Stomach smooth muscle (tissue), 2 donors: ENCODE measurements at regions not wholly inside any gene's neighbourhood (a gene's known extent, or its start where the extent isn't known, plus 50 kb on each side); places are given as distances from the start of the nearest gene placed in this dataset.

Experiments used
- H3K27ac ChIP-seq: one replicate; pipeline ENCODE4 v1.7.0; 2013; ENCODE audit warnings: mild to moderate bottlenecking, low read length, inconsistent platforms
- H3K27me3 ChIP-seq, 2 donors: one replicate each; pipeline ENCODE4 v1.7.0; 2013; ENCODE audit warnings: low read length in 2 of 2; ENCODE audit not compliant: insufficient read depth in 2 of 2, control insufficient read depth in 1 of 2
- H3K36me3 ChIP-seq, 2 donors: one replicate each; pipeline ENCODE4 v1.7.0; 2013; ENCODE audit warnings: low read length in 2 of 2; ENCODE audit not compliant: control insufficient read depth in 2 of 2, insufficient read depth in 2 of 2
- H3K4me1 ChIP-seq: one replicate; pipeline ENCODE4 v1.7.0; 2013; ENCODE audit warnings: low read length; ENCODE audit not compliant: control insufficient read depth, insufficient read depth
- H3K4me3 ChIP-seq, 2 donors: one replicate each; pipeline ENCODE4 v1.7.0; 2013; ENCODE audit warnings: low read length in 2 of 2
- H3K9ac ChIP-seq, 2 donors: one replicate each; pipeline ENCODE4 v1.7.0; 2013; ENCODE audit warnings: low read length in 2 of 2, mild to moderate bottlenecking in 1 of 2
- H3K9me3 ChIP-seq, 2 donors: one replicate each; pipeline ENCODE4 v1.7.0; 2013; ENCODE audit warnings: low read length in 2 of 2; ENCODE audit not compliant: control insufficient read depth in 2 of 2
- donor health status: healthy.
- donor health status: Pancreatic carcinoma.

- H3K36me3 ChIP-seq: no peaks in the 10 kb centered on the region
- no peaks in the 10 kb centered on the region for H3K9me3 ChIP-seq
- no peaks in the 10 kb centered on the region for H3K27me3 ChIP-seq
- no peaks in the 10 kb centered on the region for H3K4me1 ChIP-seq
- H3K4me3 ChIP-seq: no peak overlapping the region
- H3K27ac ChIP-seq: no peak overlapping the region
- H3K9ac ChIP-seq: no peak overlapping the region
These were observed 158.7 kb downstream of the DACT1 start for GRCh38 chr14:58796242-58797009.

DNA sequence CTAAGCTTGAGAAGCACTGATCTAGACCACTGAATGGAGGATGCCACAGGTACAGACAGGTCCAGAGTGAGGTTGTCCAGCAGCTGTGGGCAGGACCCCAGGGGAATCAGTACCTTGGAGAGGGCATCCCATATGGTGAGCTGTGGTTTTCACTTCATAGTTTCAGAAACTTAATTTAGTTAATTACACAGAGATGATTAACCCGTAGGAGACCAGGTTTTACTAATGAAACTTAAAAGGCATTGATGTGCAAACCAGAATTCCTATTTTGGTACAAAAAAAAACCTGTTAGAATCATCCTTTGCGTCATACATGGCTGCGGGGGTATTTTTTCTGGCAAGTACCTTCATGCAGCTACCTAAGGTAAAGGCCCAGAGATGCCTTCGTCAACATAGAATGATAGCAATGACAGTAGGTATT lies 159.3 kb downstream of the DACT1 start:
- no peak overlapping the region for H3K9ac ChIP-seq
- no peaks in the 10 kb centered on the region for H3K9me3 ChIP-seq
- H3K36me3 ChIP-seq: no peaks in the 10 kb centered on the region
- H3K4me3 ChIP-seq: no peak overlapping the region
- H3K4me1 ChIP-seq: no peaks in the 10 kb centered on the region
- no peaks in the 10 kb centered on the region for H3K27me3 ChIP-seq
- H3K27ac ChIP-seq: no peak overlapping the region

GRCh38 chr14:58798173-58798572 lies 160.4 kb downstream of the DACT1 start:
- no peaks in the 10 kb centered on the region for H3K27me3 ChIP-seq
- H3K9ac ChIP-seq: no peak overlapping the region
- H3K9me3 ChIP-seq: no peaks in the 10 kb centered on the region
- H3K4me1 ChIP-seq: no peaks in the 10 kb centered on the region
- H3K27ac ChIP-seq: no peak overlapping the region
- no peak overlapping the region for H3K4me3 ChIP-seq
- H3K36me3 ChIP-seq: no peaks in the 10 kb centered on the region

- H3K27me3 ChIP-seq: no peaks in the 10 kb centered on the region
- no peaks in the 10 kb centered on the region for H3K9me3 ChIP-seq
- H3K27ac ChIP-seq: no peak overlapping the region
- H3K9ac ChIP-seq: no peak overlapping the region
- no peak overlapping the region for H3K4me3 ChIP-seq
- H3K36me3 ChIP-seq: no peaks in the 10 kb centered on the region
- no peaks in the 10 kb centered on the region for H3K4me1 ChIP-seq
These were observed 163.3 kb downstream of the DACT1 start for GRCh38 chr14:58801086-58801485.

DNA sequence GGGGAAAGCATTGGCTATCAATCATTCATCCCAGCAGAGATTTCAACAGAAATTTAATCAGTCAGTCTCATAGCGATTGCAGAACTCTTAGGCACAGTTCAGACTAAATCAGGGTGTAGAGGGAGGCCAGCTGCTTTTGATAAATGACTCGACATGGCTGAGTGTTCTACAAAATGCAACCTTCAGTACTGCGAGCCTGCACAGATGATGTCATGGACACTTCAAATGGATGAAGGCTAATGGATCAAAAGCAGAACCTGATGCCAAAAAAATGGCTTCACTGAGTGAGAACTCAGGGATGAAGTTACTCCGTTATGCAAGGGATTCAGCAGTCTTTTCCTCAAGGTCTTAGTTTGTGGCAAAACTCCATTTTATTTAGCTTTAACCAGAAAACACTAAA lies 167.3 kb downstream of the DACT1 start:
- Histone ChIP-seq H3K27ac (no peak overlapping the region), H3K4me1 (no peaks in the 10 kb centered on the region), H3K4me3 (no peak overlapping the region), H3K36me3 (no peaks in the 10 kb centered on the region), H3K9ac (no peak overlapping the region), H3K27me3 (no peaks in the 10 kb centered on the region), H3K9me3 (no peaks in the 10 kb centered on the region)

DNA sequence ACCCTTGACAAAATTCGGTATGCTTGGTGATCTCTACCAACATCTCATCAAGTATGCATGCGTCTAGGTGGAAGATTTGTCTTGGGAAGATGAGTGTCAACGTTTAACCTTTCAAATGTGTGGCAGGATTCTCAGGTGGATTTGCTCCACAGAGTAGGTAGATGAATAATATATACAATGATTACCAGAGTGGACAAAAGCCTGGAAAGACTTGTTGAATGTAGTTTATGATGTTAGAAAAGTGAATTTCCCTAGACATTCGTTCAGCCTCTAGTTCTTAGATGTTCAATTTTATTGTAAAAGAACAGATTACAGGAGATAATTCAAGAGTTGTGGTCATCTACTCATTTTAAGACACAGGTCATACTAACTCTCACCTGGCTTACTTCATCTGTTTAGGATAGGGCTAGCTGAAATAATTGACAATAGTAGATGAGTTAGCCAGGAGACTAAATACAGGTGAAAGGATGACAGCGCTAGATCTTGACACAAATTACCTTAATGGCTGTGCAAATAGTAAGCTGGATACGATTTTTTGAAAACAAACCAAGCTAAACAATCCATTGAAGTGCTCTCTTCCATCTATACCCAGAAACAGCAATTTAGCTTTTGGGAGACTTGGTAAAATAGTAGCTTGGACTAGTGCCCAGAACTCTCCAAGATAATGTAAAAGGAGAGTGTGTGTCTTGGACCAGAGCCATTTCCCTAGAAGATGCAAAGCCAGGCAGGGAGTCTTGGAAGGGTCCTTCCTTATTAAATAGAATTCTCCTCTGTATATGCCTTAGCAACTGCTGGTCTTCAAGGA lies 168.0 kb downstream of the DACT1 start:
- Histone ChIP-seq H3K36me3 (no peaks in the 10 kb centered on the region), H3K9me3 (no peaks in the 10 kb centered on the region), H3K4me1 (no peaks in the 10 kb centered on the region), H3K27ac (no peak overlapping the region), H3K4me3 (no peak overlapping the region), H3K27me3 (no peaks in the 10 kb centered on the region), H3K9ac (no peak overlapping the region)

- Histone ChIP-seq H3K27ac (no peak overlapping the region), H3K9me3 (no peaks in the 10 kb centered on the region), H3K36me3 (no peaks in the 10 kb centered on the region), H3K4me3 (no peak overlapping the region), H3K9ac (no peak overlapping the region), H3K27me3 (no peaks in the 10 kb centered on the region), H3K4me1 (no peaks in the 10 kb centered on the region)
These were observed 169.4 kb downstream of the DACT1 start for GRCh38 chr14:58807191-58807590.

DNA sequence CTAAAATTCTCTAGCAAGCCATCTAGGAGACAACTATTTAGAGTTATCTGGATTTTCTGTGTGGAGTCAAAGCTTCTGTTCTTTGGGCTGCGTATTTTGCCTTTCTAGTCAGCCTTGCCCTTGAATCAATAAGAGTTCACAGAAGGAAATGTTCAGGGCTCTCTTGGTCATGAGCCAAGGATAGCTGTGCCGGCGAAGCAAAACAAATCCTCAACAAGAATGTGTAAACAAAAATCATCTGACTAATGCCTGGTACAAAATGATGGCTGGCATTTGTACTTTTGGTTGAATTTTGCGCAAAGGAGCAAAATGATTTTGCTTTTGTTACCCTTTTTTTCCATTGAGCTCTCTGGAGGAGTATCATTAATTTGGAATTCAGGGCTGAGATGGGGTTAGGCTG lies 171.1 kb downstream of the DACT1 start:
- no peak overlapping the region for H3K9ac ChIP-seq
- no peaks in the 10 kb centered on the region for H3K9me3 ChIP-seq
- no peaks in the 10 kb centered on the region for H3K27me3 ChIP-seq
- H3K4me3 ChIP-seq: no peak overlapping the region
- no peaks in the 10 kb centered on the region for H3K36me3 ChIP-seq
- H3K27ac ChIP-seq: no peak overlapping the region
- no peaks in the 10 kb centered on the region for H3K4me1 ChIP-seq

DNA sequence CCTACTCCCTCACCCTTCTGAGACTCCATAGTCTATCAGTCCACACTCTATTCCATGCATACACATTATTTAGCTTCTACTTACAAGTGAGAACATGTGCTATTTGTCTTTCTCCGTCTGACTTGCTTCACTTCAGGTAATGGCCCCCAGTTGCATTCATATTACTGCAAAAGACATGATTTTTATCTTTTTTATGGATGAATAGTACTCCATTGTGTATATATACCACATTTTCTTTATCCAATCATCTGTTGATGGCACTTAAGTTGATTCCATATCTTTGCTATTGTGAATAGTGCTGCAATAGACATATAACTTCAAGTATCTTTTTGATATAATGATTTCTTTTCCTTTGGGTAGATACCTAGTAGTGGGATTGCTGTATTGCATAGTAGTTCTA lies 171.8 kb downstream of the DACT1 start:
- Histone ChIP-seq H3K4me3 (no peak overlapping the region), H3K27me3 (no peaks in the 10 kb centered on the region), H3K9ac (no peak overlapping the region), H3K4me1 (no peaks in the 10 kb centered on the region), H3K27ac (no peak overlapping the region), H3K36me3 (no peaks in the 10 kb centered on the region), H3K9me3 (no peaks in the 10 kb centered on the region)

- H3K4me1 ChIP-seq: peaks cover 4% of the 10 kb centered on the region
- no peak overlapping the region for H3K9ac ChIP-seq
- no peaks in the 10 kb centered on the region for H3K9me3 ChIP-seq
- H3K4me3 ChIP-seq: no peak overlapping the region
- no peaks in the 10 kb centered on the region for H3K36me3 ChIP-seq
- peaks cover 0 to 3% of the 10 kb centered on the region in 2 donors for H3K27me3 ChIP-seq
- H3K27ac ChIP-seq: no peak overlapping the region
These were observed 174.5 kb downstream of the DACT1 start for GRCh38 chr14:58812050-58812910.
